ENCODE measurements at regions not wholly inside any gene's neighbourhood (a gene's known extent, or its start where the extent isn't known, plus 50 kb on each side); places are given as distances from the start of the nearest gene placed in this dataset.

GRCh38 chr18:60892441-60892840 lies 440.8 kb upstream of the CDH20 start:
- Histone ChIP-seq H2BK5ac (ENCODE audit: low read depth, low read length) (no peak overlapping the region), H3K4me1 (replicated peaks in 1 of 4; ENCODE audit: control insufficient read depth in 3 of 4, insufficient read depth in 4 of 4, low read length in 3 of 4) (no peaks in the 10 kb centered on the region), H2BK20ac (ENCODE audit: low read length) (no peak overlapping the region), H4K8ac (ENCODE audit: extremely low read depth, insufficient read depth, low read length) (no peak overlapping the region), H3K23ac (ENCODE audit: insufficient read length) (no peak overlapping the region), H2AFZ (ENCODE audit: low read length) (no peak overlapping the region), H3K14ac (ENCODE audit: insufficient read length) (no peak overlapping the region), H3K56ac (replicated peaks; ENCODE audit: insufficient read length, low read depth, low read length) (no peak overlapping the region), H2BK120ac (replicated peaks; ENCODE audit: low read depth, low read length) (no peak overlapping the region), H2BK15ac (ENCODE audit: low read length) (no peak overlapping the region), H3K4me3 (ENCODE audit: extremely low read depth in 1 of 4, insufficient read depth in 2 of 4, low read depth in 3 of 4, low read length in 4 of 4) (no peak overlapping the region), H3K9ac (replicated peaks in 1 of 4; ENCODE audit: extremely low read depth in 1 of 4, low read depth in 3 of 4, low read length in 3 of 4) (no peak overlapping the region), H3K4me2 (ENCODE audit: insufficient read depth in 1 of 2, low read depth in 2 of 2, low read length in 2 of 2) (no peak overlapping the region), H3K27ac (ENCODE audit: low read depth, low read length) (no peak overlapping the region), H3K4ac (replicated peaks; ENCODE audit: insufficient read length, low read depth, low read length) (no peak overlapping the region), H4K5ac (ENCODE audit: insufficient read length, low read depth, low read length) (no peak overlapping the region), H4K20me1 (replicated peaks in 1 of 2; ENCODE audit: control insufficient read depth in 1 of 2, insufficient read depth in 2 of 2, low read length in 2 of 2) (no peaks in the 10 kb centered on the region), H2BK12ac (ENCODE audit: low read depth, low read length) (no peak overlapping the region), H3K18ac (ENCODE audit: extremely low read depth, low read length) (no peak overlapping the region), H3K79me2 (ENCODE audit: control insufficient read depth in 1 of 2, insufficient read depth in 2 of 2, low read length in 2 of 2) (no peaks in the 10 kb centered on the region), H4K91ac (replicated peaks; ENCODE audit: insufficient read length, low read length) (no peak overlapping the region), H3K23me2 (ENCODE audit: low read depth, low read length) (no peaks in the 10 kb centered on the region), H3K79me1 (ENCODE audit: low read depth, low read length) (no peaks in the 10 kb centered on the region), H3K27me3 (replicated peaks in 1 of 4; ENCODE audit: control insufficient read depth in 3 of 4, extremely low read depth in 1 of 4, insufficient read depth in 3 of 4, low read length in 3 of 4) (peaks cover 0 to 1% (median 0%) of the 10 kb centered on the region in 4 experiments; a peak in 1 of 7 replicates), H3K9me3 (ENCODE audit: insufficient read depth in 2 of 2, low read depth in 1 of 2, low read length in 1 of 2) (no peaks in the 10 kb centered on the region), H3K36me3 (ENCODE audit: control insufficient read depth in 2 of 4, insufficient read depth in 4 of 4, low read length in 3 of 4) (no peaks in the 10 kb centered on the region), H2AK5ac (ENCODE audit: low read depth, low read length) (no peak overlapping the region)
- ChIA-PET POLR2A (ENCODE audit: partially characterized antibody) (no interaction called here), CTCF (ENCODE audit: partially characterized antibody) (no interaction called here)
- no peak for DNase-seq (ENCODE audit: low read depth in 1 of 2, low spot score in 2 of 2)
- no peak for FAIRE-seq
- TF ChIP-seq ZNF274 (IDR thresholded peaks at IDR 0.05; ENCODE audit: borderline replicate concordance, extremely low read depth, low read length) (no peak), BCL11A (IDR thresholded peaks at IDR 0.05; ENCODE audit: low read depth in 2 of 2, low read length in 2 of 2) (no peak), BRCA1 (IDR thresholded peaks at IDR 0.05; ENCODE audit: low read depth, low read length) (no peak), SP1 (IDR thresholded peaks at IDR 0.05; ENCODE audit: low read depth, low read length) (no peak), USF2 (IDR thresholded peaks at IDR 0.05; ENCODE audit: low read length) (no peak), CHD1 (IDR thresholded peaks at IDR 0.05; ENCODE audit: low read depth, low read length) (no peak), EGR1 (IDR thresholded peaks at IDR 0.05; ENCODE audit: borderline replicate concordance, low read depth, low read length) (no peak), JUND (IDR thresholded peaks at IDR 0.05; ENCODE audit: low read length) (no peak), TCF12 (IDR thresholded peaks at IDR 0.05; ENCODE audit: low read depth, low read length) (no peak), RBBP5 (IDR thresholded peaks at IDR 0.05; ENCODE audit: borderline replicate concordance, low read depth, low read length) (no peak), POU5F1 (IDR thresholded peaks at IDR 0.05; ENCODE audit: low read depth, low read length) (no peak), SRF (IDR thresholded peaks at IDR 0.05; ENCODE audit: low read depth, low read length) (no peak), HDAC6 (IDR thresholded peaks at IDR 0.05; ENCODE audit: low read depth, low read length) (no peak), BACH1 (IDR thresholded peaks at IDR 0.05; ENCODE audit: low read length) (no peak), ASH2L (IDR thresholded peaks at IDR 0.05; ENCODE audit: low read length) (no peak), TEAD4 (IDR thresholded peaks at IDR 0.05; ENCODE audit: low read depth, low read length) (no peak)
- TF ChIP-seq, protein P1, sequence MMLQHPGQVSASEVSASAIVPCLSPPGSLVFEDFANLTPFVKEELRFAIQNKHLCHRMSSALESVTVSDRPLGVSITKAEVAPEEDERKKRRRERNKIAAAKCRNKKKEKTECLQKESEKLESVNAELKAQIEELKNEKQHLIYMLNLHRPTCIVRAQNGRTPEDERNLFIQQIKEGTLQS (IDR thresholded peaks at IDR 0.05; ENCODE audit: insufficient read depth, low read depth, low read length), result no peak

Measured in H1 (cell line).